H1 (cell line): ENCODE measurements at regions not wholly inside any gene's neighbourhood (a gene's known extent, or its start where the extent isn't known, plus 50 kb on each side); places are given as distances from the start of the nearest gene placed in this dataset.
"Not testable (repeated sequence)": the region's sequence is repeated elsewhere in the genome, so short reads cannot be mapped to it uniquely, and the experiment has no call there.

Source experiments
- CTCF ChIA-PET: fragments of 300-600 bp; sonication (Branson Sonifier 250); formaldehyde crosslinking; loops from one replicate; lab custom pipeline; 2021; ENCODE audit not compliant: partially characterized antibody; lab: Charles Lee
- POLR2A ChIA-PET: fragments of 300-600 bp; sonication (Branson Sonifier 250); formaldehyde crosslinking; loops from one replicate; lab custom pipeline; 2021; ENCODE audit warnings: inconsistent platforms; ENCODE audit not compliant: partially characterized antibody; lab: Charles Lee
- DNase-seq, 2 experiments: peaks; one replicate each; pipeline versions ENCODE4 v3.0.0 to v3.0.0-alpha.2; 2010 to 2022; ENCODE audit warnings: low spot score in 2 of 2, low read depth in 1 of 2, mixed read lengths in 1 of 2
- FAIRE-seq: peaks from 2 replicates; lab custom pipeline; 2011; peaks lifted over from hg19 to GRCh38; lab: Jason Lieb, UNC
- H2AFZ ChIP-seq: 2 replicates; pipeline ENCODE4 v1.8.1; 2012; ENCODE audit warnings: low read length, inconsistent platforms
- H2AK5ac ChIP-seq: 2 replicates; pipeline ENCODE4 v1.6.1; 2013; ENCODE audit warnings: low read depth, low read length
- H2BK120ac ChIP-seq: replicated peaks from 2 replicates; pipeline ENCODE3; 2013; ENCODE audit warnings: low read depth, low read length, inconsistent platforms
- H2BK12ac ChIP-seq: 2 replicates; pipeline ENCODE4 v1.6.1; 2013; ENCODE audit warnings: low read depth, low read length
- H2BK15ac ChIP-seq: 2 replicates; pipeline ENCODE4 v1.6.1; 2013; ENCODE audit warnings: low read length
- H2BK20ac ChIP-seq: 2 replicates; pipeline ENCODE4 v1.6.1; 2013; ENCODE audit warnings: low read length
- H2BK5ac ChIP-seq: 2 replicates; pipeline ENCODE4 v1.6.1; 2013; ENCODE audit warnings: low read depth, low read length
- H3K14ac ChIP-seq: 2 replicates; pipeline ENCODE4 v1.6.1; 2013; ENCODE audit warnings: inconsistent platforms; ENCODE audit not compliant: insufficient read length
- H3K18ac ChIP-seq: 2 replicates; pipeline ENCODE4 v1.6.1; 2013; ENCODE audit warnings: low read length; ENCODE audit errors: extremely low read depth
- H3K23ac ChIP-seq: 2 replicates; pipeline ENCODE4 v1.6.1; 2013; ENCODE audit warnings: inconsistent platforms; ENCODE audit not compliant: insufficient read length
- H3K23me2 ChIP-seq: 2 replicates; pipeline ENCODE4 v1.6.1; 2013; ENCODE audit warnings: low read depth, low read length
- H3K27ac ChIP-seq: 2 replicates; pipeline ENCODE4 v1.6.1; 2011; ENCODE audit warnings: low read depth, low read length, inconsistent platforms
- H3K27me3 ChIP-seq, 4 experiments: replicated peaks in 1 of 4; 1 replicate in 1 of 4; 2 replicates in 3 of 4; pipeline versions ENCODE4 v1.6.1 to v1.8.1; 2011 to 2013; ENCODE audit warnings: low read length in 3 of 4, mild to moderate bottlenecking in 3 of 4, inconsistent platforms in 2 of 4, mixed read lengths in 2 of 4, moderate library complexity in 1 of 4; ENCODE audit not compliant: control insufficient read depth in 3 of 4, insufficient read depth in 3 of 4; ENCODE audit errors: extremely low read depth in 1 of 4
- H3K36me3 ChIP-seq, 4 experiments: 2 replicates each; pipeline versions ENCODE4 v1.6.1 to v1.8.1; 2011 to 2013; ENCODE audit warnings: mild to moderate bottlenecking in 4 of 4, low read length in 3 of 4, moderate library complexity in 2 of 4, control low read depth in 1 of 4, inconsistent platforms in 1 of 4; ENCODE audit not compliant: insufficient read depth in 4 of 4, control insufficient read depth in 2 of 4
- H3K4ac ChIP-seq: replicated peaks from 2 replicates; pipeline ENCODE3; 2013; ENCODE audit warnings: low read length, low read depth, mixed read lengths, inconsistent platforms; ENCODE audit not compliant: insufficient read length
- H3K4me1 ChIP-seq, 4 experiments: replicated peaks in 1 of 4; 1 replicate in 1 of 4; 2 replicates in 3 of 4; pipeline versions ENCODE4 v1.6.1 to v1.8.1; 2011 to 2013; ENCODE audit warnings: low read length in 3 of 4, inconsistent platforms in 2 of 4, mixed read lengths in 1 of 4; ENCODE audit not compliant: insufficient read depth in 4 of 4, control insufficient read depth in 3 of 4
- H3K4me2 ChIP-seq, 2 experiments: 2 replicates each; pipeline versions ENCODE4 v1.6.1 to v1.8.1; 2011 to 2013; ENCODE audit warnings: low read depth in 2 of 2, low read length in 2 of 2, control low read depth in 1 of 2, inconsistent platforms in 1 of 2, mild to moderate bottlenecking in 1 of 2; ENCODE audit not compliant: insufficient read depth in 1 of 2
- H3K4me3 ChIP-seq, 4 experiments: fragments of 200-600, 300-600 bp in 1 of 4; sonication (generic), shearing (Covaris generic), sonication (Bioruptor Twin) in 1 of 4; 2 replicates each; pipeline versions ENCODE4 v1.5.1 to v1.8.1; 2011 to 2016; ENCODE audit warnings: low read length in 4 of 4, low read depth in 3 of 4, control low read depth in 2 of 4, inconsistent platforms in 2 of 4, mild to moderate bottlenecking in 2 of 4, mixed read lengths in 1 of 4, moderate library complexity in 1 of 4; ENCODE audit not compliant: insufficient read depth in 2 of 4; ENCODE audit errors: extremely low read depth in 1 of 4
- H3K56ac ChIP-seq: replicated peaks from 2 replicates; pipeline ENCODE3; 2013; ENCODE audit warnings: low read depth, mild to moderate bottlenecking, mixed read lengths, low read length, inconsistent platforms; ENCODE audit not compliant: insufficient read length
- H3K79me1 ChIP-seq: 2 replicates; pipeline ENCODE4 v1.6.1; 2013; ENCODE audit warnings: low read depth, low read length, control low read depth
- H3K79me2 ChIP-seq, 2 experiments: 2 replicates each; pipeline versions ENCODE4 v1.6.1 to v1.8.1; 2012 to 2013; ENCODE audit warnings: low read length in 2 of 2, mild to moderate bottlenecking in 2 of 2, inconsistent platforms in 1 of 2; ENCODE audit not compliant: insufficient read depth in 2 of 2, control insufficient read depth in 1 of 2
- H3K9ac ChIP-seq, 4 experiments: replicated peaks in 1 of 4; 1 replicate in 1 of 4; 2 replicates in 3 of 4; pipeline versions ENCODE4 v1.6.1 to v1.8.1; 2011 to 2013; ENCODE audit warnings: low read depth in 3 of 4, low read length in 3 of 4, control low read depth in 2 of 4, mild to moderate bottlenecking in 2 of 4, moderate library complexity in 2 of 4, inconsistent platforms in 1 of 4; ENCODE audit errors: extremely low read depth in 1 of 4
- H3K9me3 ChIP-seq, 2 experiments: 2 replicates each; pipeline versions ENCODE4 v1.6.1 to v1.8.1; 2012 to 2013; ENCODE audit warnings: mild to moderate bottlenecking in 2 of 2, moderate library complexity in 2 of 2, control low read depth in 1 of 2, inconsistent platforms in 1 of 2, low read depth in 1 of 2, low read length in 1 of 2, mixed read lengths in 1 of 2; ENCODE audit not compliant: insufficient read depth in 2 of 2
- H4K20me1 ChIP-seq, 2 experiments: replicated peaks in 1 of 2; 2 replicates each; pipeline versions ENCODE3 to v1.8.1; 2011 to 2013; ENCODE audit warnings: inconsistent platforms in 2 of 2, low read length in 2 of 2, mild to moderate bottlenecking in 1 of 2; ENCODE audit not compliant: insufficient read depth in 2 of 2, control insufficient read depth in 1 of 2
- H4K5ac ChIP-seq: 2 replicates; pipeline ENCODE4 v1.6.1; 2013; ENCODE audit warnings: low read length, low read depth, mixed read lengths, inconsistent platforms; ENCODE audit not compliant: insufficient read length
- H4K8ac ChIP-seq: 2 replicates; pipeline ENCODE4 v1.8.0; 2013; ENCODE audit warnings: mild to moderate bottlenecking, moderate library complexity, low read length, inconsistent platforms; ENCODE audit not compliant: insufficient read depth; ENCODE audit errors: extremely low read depth
- H4K91ac ChIP-seq: replicated peaks from 2 replicates; pipeline ENCODE3; 2013; ENCODE audit warnings: low read length, mixed read lengths, inconsistent platforms; ENCODE audit not compliant: insufficient read length
- WGBS, 2 experiments: shearing (Covaris generic) in 1 of 2; methylation state at CpG; one replicate each; pipeline versions ENCODE4 v1.1.6 to v1.1.7; 2013 to 2015; ENCODE audit warnings: low lambda C conversion rate in 2 of 2, mixed read lengths in 2 of 2, inconsistent platforms in 1 of 2, low coverage in 1 of 2, missing lambda C conversion rate in 1 of 2; ENCODE audit not compliant: insufficient replicate concordance in 2 of 2, insufficient coverage in 1 of 2, insufficient read length in 1 of 2; ENCODE audit errors: extremely low coverage in 1 of 2, missing lambda C conversion rate in 1 of 2; 5-methylcytosine and 5-hydroxymethylcytosine counted together

DNA sequence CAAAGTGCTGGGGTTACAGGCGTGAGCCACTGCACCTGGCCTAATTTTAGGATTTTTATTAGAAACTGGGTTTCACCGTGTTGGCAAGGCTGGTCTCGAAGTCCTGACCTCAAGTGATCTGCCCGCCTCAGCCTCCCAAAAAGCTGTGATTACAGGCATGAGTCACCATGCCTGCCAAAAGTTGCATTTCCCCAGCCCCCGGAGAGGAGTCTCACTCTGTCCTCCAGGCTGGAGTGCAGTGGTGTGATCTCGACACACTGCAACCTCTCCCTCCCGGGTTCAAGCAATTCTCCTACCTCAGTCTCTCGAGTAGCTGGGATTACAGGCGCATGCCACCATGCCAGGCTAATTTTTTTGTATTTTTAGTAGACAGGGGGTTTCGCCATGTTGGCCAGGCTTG, 122.0 kb upstream of the KCTD7 start:
- H2BK15ac ChIP-seq, H3K4me3 ChIP-seq, H2BK5ac ChIP-seq, H3K36me3 ChIP-seq, CTCF ChIA-PET, H3K23ac ChIP-seq, H2AFZ ChIP-seq, DNase-seq, H4K91ac ChIP-seq, H3K9me3 ChIP-seq, H4K8ac ChIP-seq, H3K27ac ChIP-seq, H4K5ac ChIP-seq, H3K14ac ChIP-seq, H3K27me3 ChIP-seq, H3K4me1 ChIP-seq, H2BK120ac ChIP-seq, H3K9ac ChIP-seq, H3K4me2 ChIP-seq, H3K18ac ChIP-seq, H2BK20ac ChIP-seq, POLR2A ChIA-PET, H3K79me2 ChIP-seq, FAIRE-seq, H3K79me1 ChIP-seq, H3K4ac ChIP-seq, H4K20me1 ChIP-seq, H3K23me2 ChIP-seq, H2BK12ac ChIP-seq, H2AK5ac ChIP-seq, H3K56ac ChIP-seq: not testable (repeated sequence)
- WGBS, 2 experiments, result 86% methylated on average over 10 of the region's 10 CpGs; no CpG with 5 or more reads in 1 of the 2 experiments
